Progenitor cell of endocrine pancreas (in vitro differentiated cells): ENCODE measurements at regions not wholly inside any gene's neighbourhood (a gene's known extent, or its start where the extent isn't known, plus 50 kb on each side); places are given as distances from the start of the nearest gene placed in this dataset.

Experiments used
- DNase-seq: peaks from one replicate; pipeline ENCODE4 v3.0.0; 2021; ENCODE audit warnings: low spot score; ENCODE audit not compliant: unreplicated experiment
- H3K27ac Mint-ChIP-seq: 2 replicates; pipeline ENCODE4 v1.8.0; 2021; ENCODE audit warnings: mild to moderate bottlenecking, moderate library complexity, mixed read lengths
- H3K27me3 Mint-ChIP-seq: 2 replicates; pipeline ENCODE4 v1.8.0; 2021; ENCODE audit warnings: mixed read lengths
- H3K36me3 Mint-ChIP-seq: 2 replicates; pipeline ENCODE4 v1.8.0; 2022; ENCODE audit warnings: mixed read lengths; ENCODE audit not compliant: insufficient read depth
- H3K4me1 Mint-ChIP-seq: 2 replicates; pipeline ENCODE4 v1.8.0; 2021; ENCODE audit warnings: low read depth, mixed read lengths
- H3K4me3 Mint-ChIP-seq: 2 replicates; pipeline ENCODE4 v1.8.0; 2021; ENCODE audit warnings: low read depth, mild to moderate bottlenecking, moderate library complexity, mixed read lengths
- H3K9me3 Mint-ChIP-seq: 2 replicates; pipeline ENCODE4 v1.8.0; 2021; ENCODE audit warnings: low read depth, mixed read lengths
- TF ChIP-seq, protein P1 (sequence below): fragments of 200-600 bp; sonication (generic); IDR thresholded peaks from one replicate; pipeline ENCODE4 v1.5.0; 2021; ENCODE audit warnings: antibody characterized with exemption, mild to moderate bottlenecking; ENCODE audit not compliant: unreplicated experiment

DNA sequence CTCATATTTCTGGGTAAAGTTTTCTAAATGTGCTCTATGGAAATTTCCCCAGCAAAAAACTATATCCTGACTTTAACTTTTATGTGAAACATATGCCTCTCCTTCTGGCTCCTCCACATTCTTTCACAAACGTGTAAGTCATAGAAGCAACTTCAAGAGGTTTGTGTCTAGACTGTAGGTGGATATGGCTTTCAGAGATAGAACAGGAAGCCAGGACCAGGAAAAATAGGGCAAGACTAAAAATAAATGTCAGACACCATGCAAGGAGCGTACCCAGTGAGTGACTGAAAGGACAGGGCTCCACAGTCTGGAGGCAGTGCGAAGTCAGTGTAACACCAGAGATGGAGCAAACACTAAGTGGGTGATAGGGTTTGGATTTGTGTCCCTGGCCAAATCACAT is 240.7 kb downstream of the COX7C start:
- H3K9me3 Mint-ChIP-seq, result peaks cover 3% of the 10 kb centered on the region
- no peak overlapping the region for H3K4me3 Mint-ChIP-seq
- no peaks in the 10 kb centered on the region for H3K4me1 Mint-ChIP-seq
- H3K36me3 Mint-ChIP-seq, result no peaks in the 10 kb centered on the region
- DNase-seq, result no peak
- no peak overlapping the region for H3K27ac Mint-ChIP-seq
- H3K27me3 Mint-ChIP-seq, result no peaks in the 10 kb centered on the region
- TF ChIP-seq, protein P1, sequence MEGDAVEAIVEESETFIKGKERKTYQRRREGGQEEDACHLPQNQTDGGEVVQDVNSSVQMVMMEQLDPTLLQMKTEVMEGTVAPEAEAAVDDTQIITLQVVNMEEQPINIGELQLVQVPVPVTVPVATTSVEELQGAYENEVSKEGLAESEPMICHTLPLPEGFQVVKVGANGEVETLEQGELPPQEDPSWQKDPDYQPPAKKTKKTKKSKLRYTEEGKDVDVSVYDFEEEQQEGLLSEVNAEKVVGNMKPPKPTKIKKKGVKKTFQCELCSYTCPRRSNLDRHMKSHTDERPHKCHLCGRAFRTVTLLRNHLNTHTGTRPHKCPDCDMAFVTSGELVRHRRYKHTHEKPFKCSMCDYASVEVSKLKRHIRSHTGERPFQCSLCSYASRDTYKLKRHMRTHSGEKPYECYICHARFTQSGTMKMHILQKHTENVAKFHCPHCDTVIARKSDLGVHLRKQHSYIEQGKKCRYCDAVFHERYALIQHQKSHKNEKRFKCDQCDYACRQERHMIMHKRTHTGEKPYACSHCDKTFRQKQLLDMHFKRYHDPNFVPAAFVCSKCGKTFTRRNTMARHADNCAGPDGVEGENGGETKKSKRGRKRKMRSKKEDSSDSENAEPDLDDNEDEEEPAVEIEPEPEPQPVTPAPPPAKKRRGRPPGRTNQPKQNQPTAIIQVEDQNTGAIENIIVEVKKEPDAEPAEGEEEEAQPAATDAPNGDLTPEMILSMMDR, result no peak

DNA sequence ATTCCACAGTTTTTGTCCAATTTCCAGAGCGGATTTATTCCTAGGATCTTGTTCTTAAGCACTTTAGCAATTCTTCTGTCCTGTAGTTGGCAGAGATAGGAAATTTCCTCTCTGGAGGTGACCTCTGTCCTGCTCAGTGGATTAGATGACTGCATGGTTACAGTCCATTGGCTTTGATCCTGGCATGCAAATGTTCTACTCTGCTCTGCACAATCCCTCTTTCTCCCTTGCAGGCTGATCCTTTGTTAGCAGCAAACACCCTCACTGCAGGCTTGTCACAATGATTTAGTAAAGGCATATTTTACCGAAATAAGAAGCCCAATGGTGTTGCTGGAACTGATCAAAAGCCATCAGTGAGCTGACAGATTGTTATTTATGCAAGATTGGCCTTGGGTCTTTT is 243.8 kb downstream of the COX7C start:
- H3K36me3 Mint-ChIP-seq, result no peaks in the 10 kb centered on the region
- H3K4me3 Mint-ChIP-seq, result no peak overlapping the region
- TF ChIP-seq, protein P1, result no peak
- no peaks in the 10 kb centered on the region for H3K9me3 Mint-ChIP-seq
- H3K4me1 Mint-ChIP-seq, result no peaks in the 10 kb centered on the region
- DNase-seq, result no peak
- no peaks in the 10 kb centered on the region for H3K27me3 Mint-ChIP-seq
- no peak overlapping the region for H3K27ac Mint-ChIP-seq

DNA sequence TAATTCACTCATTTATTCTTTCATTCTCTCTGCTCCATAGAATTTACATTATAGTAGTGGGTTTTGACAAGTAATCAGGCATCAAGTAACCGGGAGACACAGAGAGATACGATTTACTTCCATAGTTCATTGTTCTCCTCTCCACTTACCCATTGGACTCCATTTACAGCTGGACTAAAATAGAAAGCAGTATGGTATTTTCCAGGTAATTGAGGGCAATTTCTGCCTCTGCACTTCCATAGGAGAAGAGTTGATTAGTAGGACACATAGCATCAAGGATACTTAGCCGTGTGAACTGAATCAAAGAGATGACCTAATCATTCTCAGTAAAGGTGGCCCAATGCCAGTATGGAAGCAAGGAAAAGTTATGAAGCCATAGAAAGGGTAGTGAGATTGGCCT is 244.4 kb downstream of the COX7C start:
- TF ChIP-seq, protein P1, result no peak
- no peak overlapping the region for H3K4me3 Mint-ChIP-seq
- no peak for DNase-seq
- no peaks in the 10 kb centered on the region for H3K27me3 Mint-ChIP-seq
- H3K27ac Mint-ChIP-seq, result no peak overlapping the region
- no peaks in the 10 kb centered on the region for H3K4me1 Mint-ChIP-seq
- H3K9me3 Mint-ChIP-seq, result no peaks in the 10 kb centered on the region
- H3K36me3 Mint-ChIP-seq, result no peaks in the 10 kb centered on the region

DNA sequence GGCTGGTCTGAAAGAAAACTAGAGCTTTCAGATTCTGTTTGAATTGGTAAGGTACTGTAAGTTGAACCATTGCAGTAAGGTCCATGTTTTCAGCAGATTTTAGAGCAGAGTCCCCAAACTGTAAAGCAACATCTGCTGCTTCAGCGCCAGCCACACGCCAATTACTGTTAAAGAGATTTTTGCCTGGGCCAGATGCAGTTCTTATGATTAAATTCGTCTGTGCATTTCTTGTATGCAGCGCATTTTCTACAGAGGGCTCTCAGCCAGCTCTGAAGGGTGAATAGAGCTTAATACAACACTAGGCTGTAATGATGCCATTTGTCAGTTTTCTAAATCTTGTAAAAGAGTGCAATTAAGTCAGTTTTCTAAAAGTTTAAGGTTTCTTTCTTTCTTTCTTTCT is 246.3 kb downstream of the COX7C start:
- Mint-ChIP-seq H3K4me3 (no peak overlapping the region), H3K36me3 (no peaks in the 10 kb centered on the region), H3K4me1 (no peaks in the 10 kb centered on the region), H3K27ac (no peak overlapping the region), H3K9me3 (no peaks in the 10 kb centered on the region), H3K27me3 (no peaks in the 10 kb centered on the region)
- TF ChIP-seq, protein P1, result no peak
- DNase-seq, result no peak

DNA sequence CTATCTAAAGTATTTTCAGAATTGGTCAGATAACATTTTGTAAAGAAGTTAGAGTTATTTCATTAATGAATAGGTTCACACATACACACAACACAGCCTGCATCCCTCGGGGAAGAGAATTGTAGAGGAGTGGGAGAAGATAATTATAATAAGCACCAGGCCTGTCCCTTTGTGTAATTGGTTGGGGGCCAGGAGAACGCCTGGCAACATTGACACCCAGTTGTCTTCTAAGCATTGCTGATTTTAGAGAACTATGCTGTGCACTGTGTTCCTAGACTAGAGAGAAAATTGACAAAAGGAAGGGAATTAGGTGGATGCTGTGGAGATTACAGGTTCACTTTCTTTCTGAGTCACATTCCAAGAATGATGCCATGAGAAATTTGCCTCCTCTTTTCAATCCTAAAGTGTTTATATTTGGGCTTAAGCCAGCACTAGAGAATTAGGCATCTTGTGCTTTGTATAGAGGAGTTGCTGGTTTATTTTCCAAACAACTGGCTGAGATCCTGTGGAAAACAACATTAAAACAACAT is 247.6 kb downstream of the COX7C start:
- H3K27me3 Mint-ChIP-seq, result no peaks in the 10 kb centered on the region

More for the DNA sequence above, 247.6 kb downstream of the COX7C start:
- DNase-seq, result no peak
- Mint-ChIP-seq H3K4me3 (no peak overlapping the region), H3K27ac (no peak overlapping the region), H3K36me3 (no peaks in the 10 kb centered on the region), H3K4me1 (no peaks in the 10 kb centered on the region), H3K9me3 (no peaks in the 10 kb centered on the region)
- TF ChIP-seq, protein P1, result no peak
